H1 (cell line): ENCODE measurements at regions not wholly inside any gene's neighbourhood (a gene's known extent, or its start where the extent isn't known, plus 50 kb on each side); places are given as distances from the start of the nearest gene placed in this dataset.

Experiments used
- CTCF ChIP-seq, 3 experiments: IDR thresholded peaks; 1 replicate in 2 of 3; 2 replicates in 1 of 3; pipeline versions ENCODE4 v1.5.1 to v1.6.1; 2011; ENCODE audit warnings: low read length in 3 of 3, mild to moderate bottlenecking in 3 of 3, inconsistent platforms in 2 of 3, low read depth in 1 of 3, moderate library complexity in 1 of 3; ENCODE audit not compliant: insufficient read depth in 1 of 3; ENCODE audit errors: control extremely low read depth in 1 of 3
- EP300 ChIP-seq, 2 experiments: IDR thresholded peaks; 1 replicate in 1 of 2; 2 replicates in 1 of 2; pipeline ENCODE4 v1.6.1; 2011 to 2012; ENCODE audit warnings: low read depth in 2 of 2, low read length in 2 of 2, mild to moderate bottlenecking in 2 of 2, borderline replicate concordance in 1 of 2, inconsistent platforms in 1 of 2, moderate library complexity in 1 of 2

GRCh38 chr14:39859314-39859713 lies 427.1 kb upstream of the FBXO33 start (continued):
- TF ChIP-seq CTCF (IDR thresholded peaks at IDR 0.05; ENCODE audit: control extremely low read depth in 1 of 3, insufficient read depth in 1 of 3, low read depth in 1 of 3, low read length in 3 of 3): no peak
- no peak for TF ChIP-seq EP300 (IDR thresholded peaks at IDR 0.05; ENCODE audit: borderline replicate concordance in 1 of 2, low read depth in 2 of 2, low read length in 2 of 2)
